SK-N-SH (cell line): ENCODE measurements at regions not wholly inside any gene's neighbourhood (a gene's known extent, or its start where the extent isn't known, plus 50 kb on each side); places are given as distances from the start of the nearest gene placed in this dataset.
"Not testable (repeated sequence)": the region's sequence is repeated elsewhere in the genome, so short reads cannot be mapped to it uniquely, and the experiment has no call there.

Experiments
- CTCF ChIA-PET: fragments of 300-600, 350-600 bp; formaldehyde crosslinking; extraction: SDS; loops from one replicate; lab custom pipeline; 2021; lab: Yijun Ruan, JAX
- POLR2A ChIA-PET: fragments of 350-600 bp; sonication (Branson Sonifier 250); formaldehyde crosslinking; extraction: SDS; loops from one replicate; lab custom pipeline; 2020; ENCODE audit warnings: antibody characterized with exemption, inconsistent platforms; lab: Yijun Ruan, JAX
- DNase-seq: peaks from one replicate; pipeline ENCODE4 v3.0.0; 2012
- H2AFZ ChIP-seq: fragments of 200-600 bp; sonication (generic); 2 replicates; pipeline ENCODE4 v1.8.1; 2016; ENCODE audit warnings: antibody characterized with exemption, mild to moderate bottlenecking, low read depth
- H3F3A ChIP-seq: fragments of 200-600 bp; sonication (generic); replicated peaks from 2 replicates; pipeline ENCODE3; 2016; ENCODE audit warnings: antibody characterized with exemption, mild to moderate bottlenecking; ENCODE audit not compliant: insufficient read depth
- H3K27ac ChIP-seq, 2 experiments: fragments of 200-500 bp in 1 of 2; fragments of 200-600 bp in 1 of 2; sonication (Bioruptor generic) in 1 of 2; sonication (generic), shearing (Covaris generic) in 1 of 2; 2 replicates each; pipeline versions ENCODE4 v1.5.1 to v1.6.1; 2014 to 2016; ENCODE audit warnings: low read depth in 2 of 2, inconsistent platforms in 1 of 2, low read length in 1 of 2, mild to moderate bottlenecking in 1 of 2, mixed read lengths in 1 of 2
- H3K27me3 ChIP-seq: fragments of 200-600 bp; sonication (generic), shearing (Covaris generic); 2 replicates; pipeline ENCODE4 v1.6.1; 2016; ENCODE audit warnings: mixed run types; ENCODE audit not compliant: insufficient read depth
- H3K36me3 ChIP-seq, 2 experiments: fragments of 200-500 bp in 1 of 2; fragments of 200-600 bp in 1 of 2; sonication (Bioruptor generic) in 1 of 2; sonication (generic) in 1 of 2; replicated peaks in 1 of 2; 2 replicates each; pipeline versions ENCODE3 to v1.5.1; 2014 to 2016; ENCODE audit warnings: low read length in 1 of 2, mild to moderate bottlenecking in 1 of 2; ENCODE audit not compliant: insufficient read depth in 2 of 2, control insufficient read depth in 1 of 2
- H3K4me1 ChIP-seq, 2 experiments: fragments of 200-500 bp in 1 of 2; fragments of 200-600 bp in 1 of 2; sonication (Bioruptor generic) in 1 of 2; sonication (generic), shearing (Covaris generic) in 1 of 2; 2 replicates each; pipeline versions ENCODE4 v1.5.1 to v1.6.1; 2014 to 2016; ENCODE audit warnings: low read depth in 1 of 2, low read length in 1 of 2, mixed run types in 1 of 2; ENCODE audit not compliant: insufficient read depth in 2 of 2, control insufficient read depth in 1 of 2
- H3K4me2 ChIP-seq: fragments of 200-600 bp; sonication (generic), shearing (Covaris generic); 2 replicates; pipeline ENCODE4 v1.6.1; 2017; ENCODE audit warnings: mixed run types
- H3K4me3 ChIP-seq, 2 experiments: fragments of 200-500 bp in 1 of 2; fragments of 200-600 bp in 1 of 2; sonication (Bioruptor generic) in 1 of 2; sonication (generic), shearing (Covaris generic) in 1 of 2; 2 replicates each; pipeline versions ENCODE4 v1.5.1 to v1.8.1; 2014 to 2016; ENCODE audit warnings: low read depth in 2 of 2, inconsistent platforms in 1 of 2, low read length in 1 of 2, mild to moderate bottlenecking in 1 of 2, mixed read lengths in 1 of 2, moderate library complexity in 1 of 2
- H3K79me2 ChIP-seq: fragments of 200-600 bp; sonication (generic); 2 replicates; pipeline ENCODE4 v1.8.1; 2017; ENCODE audit warnings: mild to moderate bottlenecking; ENCODE audit not compliant: insufficient read depth
- H3K9ac ChIP-seq: fragments of 200-600 bp; sonication (generic); 2 replicates; pipeline ENCODE4 v1.6.1; 2017; ENCODE audit warnings: mixed run types
- H3K9me2 ChIP-seq: fragments of 200-600 bp; sonication (generic); 2 replicates; pipeline ENCODE4 v1.6.1; 2017; ENCODE audit warnings: mixed run types
- H3K9me3 ChIP-seq: fragments of 200-600 bp; sonication (generic); 2 replicates; pipeline ENCODE4 v1.6.1; 2017; ENCODE audit warnings: mixed run types, mild to moderate bottlenecking, moderate library complexity
- H4K20me1 ChIP-seq: fragments of 200-600 bp; sonication (generic); 2 replicates; pipeline ENCODE4 v1.6.1; 2017; ENCODE audit warnings: mild to moderate bottlenecking, mixed run types; ENCODE audit not compliant: insufficient read depth
- ELF1 ChIP-seq: IDR thresholded peaks from 2 replicates; pipeline ENCODE4 v1.4.0; 2012
- EP300 ChIP-seq, 2 experiments: IDR thresholded peaks; 2 replicates each; pipeline versions ENCODE4 v1.4.0 to v1.6.1; 2012; ENCODE audit warnings: borderline replicate concordance in 1 of 2, low read depth in 1 of 2, low read length in 1 of 2
- EZH2phosphoT487 ChIP-seq: fragments of 200-600 bp; sonication (generic); IDR thresholded peaks from 2 replicates; pipeline ENCODE4 v1.6.1; 2017; ENCODE audit warnings: low read depth, mixed run types, mild to moderate bottlenecking, antibody characterized with exemption, moderate library complexity, borderline replicate concordance
- FOXJ3 ChIP-seq: sonication (generic); formaldehyde crosslinking; IDR thresholded peaks from 2 replicates; pipeline ENCODE4 v1.5.1; 2020; ENCODE audit warnings: mild to moderate bottlenecking, missing genetic modification reagents
- GABPA ChIP-seq: IDR thresholded peaks from 2 replicates; pipeline ENCODE4 v1.4.0; 2012; ENCODE audit warnings: low read depth, mild to moderate bottlenecking
- NRF1 ChIP-seq: IDR thresholded peaks from 2 replicates; pipeline ENCODE4 v1.6.1; 2012; ENCODE audit warnings: low read depth, mild to moderate bottlenecking, low read length
- RAD21 ChIP-seq: IDR thresholded peaks from 2 replicates; pipeline ENCODE4 v1.6.1; 2012; ENCODE audit warnings: mild to moderate bottlenecking, low read length
- RCOR1 ChIP-seq: fragments of 150-350 bp; IDR thresholded peaks from 2 replicates; pipeline ENCODE4 v1.6.1; 2017; ENCODE audit warnings: antibody characterized with exemption, low read length
- SIN3A ChIP-seq: IDR thresholded peaks from 2 replicates; pipeline ENCODE4 v1.6.1; 2012; ENCODE audit warnings: low read depth, mild to moderate bottlenecking, low read length, moderate library complexity, borderline replicate concordance
- TEAD4 ChIP-seq: IDR thresholded peaks from 2 replicates; pipeline ENCODE4 v1.4.0; 2012; ENCODE audit warnings: mild to moderate bottlenecking, borderline replicate concordance; ENCODE audit not compliant: insufficient read depth
- YY1 ChIP-seq: IDR thresholded peaks from 2 replicates; pipeline ENCODE4 v1.4.0; 2012; ENCODE audit warnings: low read depth, mild to moderate bottlenecking
- WGBS: methylation state at CpG from one replicate; pipeline ENCODE4 v1.1.6; 2017; ENCODE audit warnings: low lambda C conversion rate; 5-methylcytosine and 5-hydroxymethylcytosine counted together
- TF ChIP-seq, protein P1 (sequence below): IDR thresholded peaks from 2 replicates; pipeline ENCODE4 v1.6.1; 2012; ENCODE audit warnings: mild to moderate bottlenecking, low read depth, low read length, moderate library complexity
- TF ChIP-seq, protein P2 (sequence below): IDR thresholded peaks from 2 replicates; pipeline ENCODE4 v1.4.0; 2012; ENCODE audit warnings: low read depth, borderline replicate concordance
- TF ChIP-seq, protein P3 (sequence below): fragments of 150-350 bp; IDR thresholded peaks from 2 replicates; pipeline ENCODE4 v1.6.1; 2016; ENCODE audit warnings: mild to moderate bottlenecking, low read depth, low read length
- TF ChIP-seq, protein P4 (sequence below): IDR thresholded peaks from 2 replicates; pipeline ENCODE4 v1.4.0; 2012; ENCODE audit warnings: low read depth, borderline replicate concordance

DNA sequence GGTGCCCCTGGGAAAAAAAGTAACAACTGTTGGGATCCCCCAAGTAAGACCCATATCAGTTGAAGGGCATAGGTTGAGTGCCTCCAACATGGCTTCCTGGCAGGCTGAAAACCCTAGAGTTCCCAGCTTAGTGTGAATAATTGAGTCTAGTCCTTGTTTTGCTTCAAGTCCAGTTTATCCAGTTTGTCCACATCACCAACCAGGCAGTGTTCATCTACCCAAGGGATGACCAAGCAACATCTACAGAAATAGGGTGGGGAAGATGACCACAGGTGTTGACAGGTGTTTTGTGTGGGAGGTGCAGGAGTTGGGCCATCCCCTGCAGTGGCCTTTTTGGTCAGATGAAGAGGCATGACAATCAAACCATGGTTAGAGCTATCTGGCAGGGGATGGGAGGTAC, 54.3 kb upstream of the ERO1B start:
- Histone ChIP-seq H3K4me3 (no peak overlapping the region), H3K4me2 (no peak overlapping the region), H3K27ac (no peak overlapping the region), H3K9me3 (no peaks in the 10 kb centered on the region), H3K27me3 (no peaks in the 10 kb centered on the region), H2AFZ (no peak overlapping the region), H3K9me2 (no peaks in the 10 kb centered on the region), H3K79me2 (no peaks in the 10 kb centered on the region)
- ChIA-PET CTCF (no interaction called here), POLR2A (no interaction called here)
- no peak for DNase-seq
- TF ChIP-seq RCOR1 (no peak), SIN3A (no peak), EP300 (IDR thresholded peaks at IDR 0.05; ENCODE audit: borderline replicate concordance in 1 of 2, low read depth in 1 of 2, low read length in 1 of 2) (no peak), EZH2phosphoT487 (no peak), TEAD4 (no peak), ELF1 (no peak), GABPA (no peak)
- TF ChIP-seq, all 33 proteins: peak for 0
- H4K20me1 ChIP-seq = no peaks in the 10 kb centered on the region
- no peaks in the 10 kb centered on the region for H3K4me1 ChIP-seq
- no peak overlapping the region for H3K9ac ChIP-seq
- no peaks in the 10 kb centered on the region for H3F3A ChIP-seq
- H3K36me3 ChIP-seq = no peaks in the 10 kb centered on the region

DNA sequence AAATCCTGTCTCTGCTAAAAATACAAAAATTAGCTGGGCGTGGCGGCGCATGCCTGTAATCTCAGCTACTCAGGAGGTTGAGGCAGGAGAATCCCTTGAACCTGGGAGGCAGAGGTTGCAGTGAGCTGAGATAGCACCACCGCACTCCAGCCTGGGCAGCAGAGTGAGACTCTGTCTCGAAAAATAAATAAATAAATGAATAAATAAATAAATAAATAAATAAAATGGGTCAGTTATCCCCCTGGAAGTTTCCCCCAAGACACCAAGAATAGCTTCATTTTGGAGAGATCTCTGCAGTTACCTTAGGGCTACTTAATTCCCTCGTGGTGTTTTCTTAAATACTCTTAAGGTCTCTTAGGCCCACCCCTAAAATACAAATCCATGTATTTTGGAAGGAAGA, 53.9 kb upstream of the ERO1B start:
- CTCF ChIA-PET = not testable (repeated sequence)

DNA sequence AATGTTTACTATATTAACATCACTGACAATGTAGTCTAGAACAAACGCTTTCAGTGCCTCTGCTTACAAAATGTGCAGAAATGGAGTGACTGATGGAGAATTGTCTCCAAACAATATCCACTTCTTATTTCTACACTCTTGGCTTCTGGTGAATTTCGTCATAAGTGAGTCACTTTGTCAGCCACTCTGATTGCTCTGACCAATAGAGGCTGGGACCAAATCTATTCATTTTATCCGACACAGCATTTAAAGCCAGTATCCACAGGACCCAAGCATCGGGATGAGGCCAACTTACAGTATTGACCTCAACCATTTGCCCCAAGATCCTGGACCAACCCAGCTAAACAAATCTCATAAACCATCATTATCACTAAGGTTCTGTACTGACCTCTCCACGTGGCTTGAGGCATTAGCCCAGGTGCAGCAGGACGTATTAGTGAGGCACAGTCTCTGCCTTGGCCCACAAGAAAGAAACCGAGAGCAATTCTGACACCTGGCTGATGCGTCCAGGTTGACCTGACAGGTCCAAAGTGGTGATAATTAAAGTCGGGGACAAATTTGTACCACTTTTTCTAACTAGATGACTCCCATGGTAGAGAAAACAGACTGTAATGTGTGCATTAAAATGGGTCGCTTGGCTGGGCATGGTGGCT, 53.3 kb upstream of the ERO1B start:
- no peaks in the 10 kb centered on the region for H3K4me1 ChIP-seq
- DNase-seq = no peak
- H3K9ac ChIP-seq = no peak overlapping the region
- H3K79me2 ChIP-seq = no peaks in the 10 kb centered on the region
- H3K27me3 ChIP-seq = no peaks in the 10 kb centered on the region
- no peaks in the 10 kb centered on the region for H3K36me3 ChIP-seq
- no peak overlapping the region for H3K4me2 ChIP-seq
- no peaks in the 10 kb centered on the region for H4K20me1 ChIP-seq
- CTCF ChIA-PET = no interaction called here
- H3K9me3 ChIP-seq = no peaks in the 10 kb centered on the region
- H3K9me2 ChIP-seq = no peaks in the 10 kb centered on the region
- H3K27ac ChIP-seq = no peak overlapping the region
- H2AFZ ChIP-seq = no peak overlapping the region
- H3F3A ChIP-seq = no peaks in the 10 kb centered on the region
- POLR2A ChIA-PET = interaction anchor here (0.7 kb wide), 1 partner anchor 216 kb away, joined by 5 read pairs; no protein-coding TSS in a partner anchor
- WGBS = 35% methylated on average over 10 of the region's 10 CpGs
- H3K4me3 ChIP-seq = no peak overlapping the region
- no peak for TF ChIP-seq NRF1
- TF ChIP-seq, protein P1, sequence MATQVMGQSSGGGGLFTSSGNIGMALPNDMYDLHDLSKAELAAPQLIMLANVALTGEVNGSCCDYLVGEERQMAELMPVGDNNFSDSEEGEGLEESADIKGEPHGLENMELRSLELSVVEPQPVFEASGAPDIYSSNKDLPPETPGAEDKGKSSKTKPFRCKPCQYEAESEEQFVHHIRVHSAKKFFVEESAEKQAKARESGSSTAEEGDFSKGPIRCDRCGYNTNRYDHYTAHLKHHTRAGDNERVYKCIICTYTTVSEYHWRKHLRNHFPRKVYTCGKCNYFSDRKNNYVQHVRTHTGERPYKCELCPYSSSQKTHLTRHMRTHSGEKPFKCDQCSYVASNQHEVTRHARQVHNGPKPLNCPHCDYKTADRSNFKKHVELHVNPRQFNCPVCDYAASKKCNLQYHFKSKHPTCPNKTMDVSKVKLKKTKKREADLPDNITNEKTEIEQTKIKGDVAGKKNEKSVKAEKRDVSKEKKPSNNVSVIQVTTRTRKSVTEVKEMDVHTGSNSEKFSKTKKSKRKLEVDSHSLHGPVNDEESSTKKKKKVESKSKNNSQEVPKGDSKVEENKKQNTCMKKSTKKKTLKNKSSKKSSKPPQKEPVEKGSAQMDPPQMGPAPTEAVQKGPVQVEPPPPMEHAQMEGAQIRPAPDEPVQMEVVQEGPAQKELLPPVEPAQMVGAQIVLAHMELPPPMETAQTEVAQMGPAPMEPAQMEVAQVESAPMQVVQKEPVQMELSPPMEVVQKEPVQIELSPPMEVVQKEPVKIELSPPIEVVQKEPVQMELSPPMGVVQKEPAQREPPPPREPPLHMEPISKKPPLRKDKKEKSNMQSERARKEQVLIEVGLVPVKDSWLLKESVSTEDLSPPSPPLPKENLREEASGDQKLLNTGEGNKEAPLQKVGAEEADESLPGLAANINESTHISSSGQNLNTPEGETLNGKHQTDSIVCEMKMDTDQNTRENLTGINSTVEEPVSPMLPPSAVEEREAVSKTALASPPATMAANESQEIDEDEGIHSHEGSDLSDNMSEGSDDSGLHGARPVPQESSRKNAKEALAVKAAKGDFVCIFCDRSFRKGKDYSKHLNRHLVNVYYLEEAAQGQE = no peak
- TF ChIP-seq, protein P2, sequence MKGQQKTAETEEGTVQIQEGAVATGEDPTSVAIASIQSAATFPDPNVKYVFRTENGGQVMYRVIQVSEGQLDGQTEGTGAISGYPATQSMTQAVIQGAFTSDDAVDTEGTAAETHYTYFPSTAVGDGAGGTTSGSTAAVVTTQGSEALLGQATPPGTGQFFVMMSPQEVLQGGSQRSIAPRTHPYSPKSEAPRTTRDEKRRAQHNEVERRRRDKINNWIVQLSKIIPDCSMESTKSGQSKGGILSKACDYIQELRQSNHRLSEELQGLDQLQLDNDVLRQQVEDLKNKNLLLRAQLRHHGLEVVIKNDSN = no peak
- TF ChIP-seq, protein P3, sequence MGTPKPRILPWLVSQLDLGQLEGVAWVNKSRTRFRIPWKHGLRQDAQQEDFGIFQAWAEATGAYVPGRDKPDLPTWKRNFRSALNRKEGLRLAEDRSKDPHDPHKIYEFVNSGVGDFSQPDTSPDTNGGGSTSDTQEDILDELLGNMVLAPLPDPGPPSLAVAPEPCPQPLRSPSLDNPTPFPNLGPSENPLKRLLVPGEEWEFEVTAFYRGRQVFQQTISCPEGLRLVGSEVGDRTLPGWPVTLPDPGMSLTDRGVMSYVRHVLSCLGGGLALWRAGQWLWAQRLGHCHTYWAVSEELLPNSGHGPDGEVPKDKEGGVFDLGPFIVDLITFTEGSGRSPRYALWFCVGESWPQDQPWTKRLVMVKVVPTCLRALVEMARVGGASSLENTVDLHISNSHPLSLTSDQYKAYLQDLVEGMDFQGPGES = no peak
- no peak for TF ChIP-seq RAD21
- no peak for TF ChIP-seq FOXJ3 (CRISPR knock-in tag)
- TF ChIP-seq, protein P4, sequence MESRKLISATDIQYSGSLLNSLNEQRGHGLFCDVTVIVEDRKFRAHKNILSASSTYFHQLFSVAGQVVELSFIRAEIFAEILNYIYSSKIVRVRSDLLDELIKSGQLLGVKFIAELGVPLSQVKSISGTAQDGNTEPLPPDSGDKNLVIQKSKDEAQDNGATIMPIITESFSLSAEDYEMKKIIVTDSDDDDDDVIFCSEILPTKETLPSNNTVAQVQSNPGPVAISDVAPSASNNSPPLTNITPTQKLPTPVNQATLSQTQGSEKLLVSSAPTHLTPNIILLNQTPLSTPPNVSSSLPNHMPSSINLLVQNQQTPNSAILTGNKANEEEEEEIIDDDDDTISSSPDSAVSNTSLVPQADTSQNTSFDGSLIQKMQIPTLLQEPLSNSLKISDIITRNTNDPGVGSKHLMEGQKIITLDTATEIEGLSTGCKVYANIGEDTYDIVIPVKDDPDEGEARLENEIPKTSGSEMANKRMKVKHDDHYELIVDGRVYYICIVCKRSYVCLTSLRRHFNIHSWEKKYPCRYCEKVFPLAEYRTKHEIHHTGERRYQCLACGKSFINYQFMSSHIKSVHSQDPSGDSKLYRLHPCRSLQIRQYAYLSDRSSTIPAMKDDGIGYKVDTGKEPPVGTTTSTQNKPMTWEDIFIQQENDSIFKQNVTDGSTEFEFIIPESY = no peak
- TF ChIP-seq YY1 = no peak

More for the DNA sequence above, 53.9 kb upstream of the ERO1B start:
- H3K4me2 ChIP-seq, DNase-seq, H3K36me3 ChIP-seq, POLR2A ChIA-PET, H3F3A ChIP-seq, H3K79me2 ChIP-seq, H3K9me2 ChIP-seq, H3K27me3 ChIP-seq, H3K4me3 ChIP-seq, H3K9me3 ChIP-seq, H2AFZ ChIP-seq, H3K4me1 ChIP-seq, H3K27ac ChIP-seq, H4K20me1 ChIP-seq, H3K9ac ChIP-seq: not testable (repeated sequence)
- 63% methylated on average over 6 of the region's 6 CpGs for WGBS
